Activated T-cell treated with anti-CD3 and anti-CD28 coated beads, Interleukin-2, amount 50 U/mL, for 72 hours (primary cell): ENCODE measurements at regions not wholly inside any gene's neighbourhood (a gene's known extent, or its start where the extent isn't known, plus 50 kb on each side); places are given as distances from the start of the nearest gene placed in this dataset.
"Not testable (repeated sequence)": the region's sequence is repeated elsewhere in the genome, so short reads cannot be mapped to it uniquely, and the experiment has no call there.

Source experiments
- ATAC-seq, 2 donors: fragments of 150-1000 bp; cut with Tn5 transposase; replicated peaks in 1 of 2; 2 replicates each; pipeline ENCODE4 v1.10.0; 2021; ENCODE audit warnings: moderate library complexity in 2 of 2, mild to moderate bottlenecking in 1 of 2
- DNase-seq, 2 donors: peaks; one replicate each; pipeline ENCODE4 v3.0.0; 2021 to 2022; ENCODE audit warnings: mixed read lengths in 1 of 2
- H3K27ac Mint-ChIP-seq: one replicate; pipeline ENCODE4 v1.8.0; 2022; ENCODE audit warnings: mild to moderate bottlenecking, moderate library complexity, mixed read lengths
- H3K27me3 Mint-ChIP-seq: one replicate; pipeline ENCODE4 v1.8.0; 2022; ENCODE audit warnings: low read depth, mixed read lengths
- H3K36me3 Mint-ChIP-seq, 2 donors: one replicate each; pipeline ENCODE4 v1.8.0; 2022; ENCODE audit warnings: mixed read lengths in 2 of 2, mild to moderate bottlenecking in 1 of 2; ENCODE audit not compliant: insufficient read depth in 2 of 2
- H3K4me1 Mint-ChIP-seq: one replicate; pipeline ENCODE4 v1.8.0; 2022; ENCODE audit warnings: low read depth, mixed read lengths
- H3K4me3 Mint-ChIP-seq, 2 donors: one replicate each; pipeline ENCODE4 v1.8.0; 2022; ENCODE audit warnings: mild to moderate bottlenecking in 2 of 2, mixed read lengths in 2 of 2, moderate library complexity in 2 of 2
- H3K9me3 Mint-ChIP-seq, 2 donors: one replicate each; pipeline ENCODE4 v1.8.0; 2022; ENCODE audit warnings: mixed read lengths in 2 of 2

GRCh38 chr5:145449794-145450193 lies 385.3 kb downstream of the PRELID2 start:
- no peak overlapping the region for H3K27ac Mint-ChIP-seq
- H3K4me1 Mint-ChIP-seq = no peaks in the 10 kb centered on the region
- DNase-seq = no peak
- no peak for ATAC-seq
- H3K27me3 Mint-ChIP-seq = no peaks in the 10 kb centered on the region
- H3K4me3 Mint-ChIP-seq = no peak overlapping the region
- no peaks in the 10 kb centered on the region for H3K36me3 Mint-ChIP-seq
- peaks cover 1 to 2% of the 10 kb centered on the region in 2 donors for H3K9me3 Mint-ChIP-seq

- H3K27me3 Mint-ChIP-seq, H3K36me3 Mint-ChIP-seq, H3K27ac Mint-ChIP-seq: not testable (repeated sequence)
These were observed 388.3 kb downstream of the PRELID2 start for GRCh38 chr5:145446875-145447274.

GRCh38 chr5:145446412-145446811 lies 388.7 kb downstream of the PRELID2 start:
- no peak overlapping the region for H3K4me3 Mint-ChIP-seq
- DNase-seq = no peak
- H3K27ac Mint-ChIP-seq = no peak overlapping the region
- no peaks in the 10 kb centered on the region for H3K4me1 Mint-ChIP-seq
- no peaks in the 10 kb centered on the region for H3K27me3 Mint-ChIP-seq
- H3K36me3 Mint-ChIP-seq = no peaks in the 10 kb centered on the region
- no peak for ATAC-seq
- peaks cover 0 to 1% of the 10 kb centered on the region in 2 donors for H3K9me3 Mint-ChIP-seq

More at GRCh38 chr5:145446875-145447274, 388.3 kb downstream of the PRELID2 start:
- ATAC-seq, H3K4me1 Mint-ChIP-seq, DNase-seq, H3K9me3 Mint-ChIP-seq, H3K4me3 Mint-ChIP-seq: not testable (repeated sequence)

GRCh38 chr5:145445027-145445426 lies 390.1 kb downstream of the PRELID2 start:
- no peaks in the 10 kb centered on the region for H3K4me1 Mint-ChIP-seq

GRCh38 chr5:145443964-145444363 lies 391.2 kb downstream of the PRELID2 start:
- Mint-ChIP-seq H3K4me1 (no peaks in the 10 kb centered on the region), H3K36me3 (no peaks in the 10 kb centered on the region), H3K27me3 (no peaks in the 10 kb centered on the region), H3K4me3 (no peak overlapping the region), H3K27ac (no peak overlapping the region), H3K9me3 (peaks cover 3 to 4% of the 10 kb centered on the region in 2 donors)
- ATAC-seq (no peak), DNase-seq (no peak)

More at GRCh38 chr5:145445027-145445426, 390.1 kb downstream of the PRELID2 start:
- H3K4me3 Mint-ChIP-seq = no peak overlapping the region
- no peak overlapping the region for H3K27ac Mint-ChIP-seq
- no peaks in the 10 kb centered on the region for H3K36me3 Mint-ChIP-seq
- H3K27me3 Mint-ChIP-seq = no peaks in the 10 kb centered on the region
- ATAC-seq = no peak
- H3K9me3 Mint-ChIP-seq = peaks cover 2 to 3% of the 10 kb centered on the region in 2 donors
- no peak for DNase-seq

- ATAC-seq = no peak
These were observed 391.8 kb downstream of the PRELID2 start for GRCh38 chr5:145443366-145443765.

GRCh38 chr5:145442661-145443060 lies 392.5 kb downstream of the PRELID2 start:
- H3K9me3 Mint-ChIP-seq, DNase-seq, H3K4me1 Mint-ChIP-seq, ATAC-seq, H3K36me3 Mint-ChIP-seq, H3K27ac Mint-ChIP-seq, H3K27me3 Mint-ChIP-seq, H3K4me3 Mint-ChIP-seq: not testable (repeated sequence)

More at GRCh38 chr5:145443366-145443765, 391.8 kb downstream of the PRELID2 start:
- Mint-ChIP-seq H3K9me3 (peaks cover 6 to 8% of the 10 kb centered on the region in 2 donors), H3K27me3 (no peaks in the 10 kb centered on the region), H3K4me1 (no peaks in the 10 kb centered on the region), H3K36me3 (no peaks in the 10 kb centered on the region), H3K4me3 (no peak overlapping the region), H3K27ac (no peak overlapping the region)
- no peak for DNase-seq

- peaks cover 8 to 12% of the 10 kb centered on the region in 2 donors for H3K9me3 Mint-ChIP-seq
- no peaks in the 10 kb centered on the region for H3K4me1 Mint-ChIP-seq
- no peaks in the 10 kb centered on the region for H3K27me3 Mint-ChIP-seq
- no peaks in the 10 kb centered on the region for H3K36me3 Mint-ChIP-seq
- no peak overlapping the region for H3K4me3 Mint-ChIP-seq
- no peak overlapping the region for H3K27ac Mint-ChIP-seq
- DNase-seq = no peak
- ATAC-seq = no peak
These were observed 393.9 kb downstream of the PRELID2 start for GRCh38 chr5:145441228-145441627.

GRCh38 chr5:145437627-145438026 lies 397.5 kb downstream of the PRELID2 start:
- ATAC-seq = no peak
- DNase-seq = no peak
- no peaks in the 10 kb centered on the region for H3K36me3 Mint-ChIP-seq

GRCh38 chr5:145433077-145433476 lies 402.1 kb downstream of the PRELID2 start:
- DNase-seq = no peak
- no peaks in the 10 kb centered on the region for H3K27me3 Mint-ChIP-seq
- ATAC-seq = no peak
- H3K27ac Mint-ChIP-seq = no peak overlapping the region
- no peaks in the 10 kb centered on the region for H3K4me1 Mint-ChIP-seq
- H3K4me3 Mint-ChIP-seq = no peak overlapping the region
- H3K36me3 Mint-ChIP-seq = no peaks in the 10 kb centered on the region
- H3K9me3 Mint-ChIP-seq = peaks cover 16 to 18% of the 10 kb centered on the region in 2 donors

More at GRCh38 chr5:145437627-145438026, 397.5 kb downstream of the PRELID2 start:
- Mint-ChIP-seq H3K4me1 (no peaks in the 10 kb centered on the region), H3K4me3 (no peak overlapping the region), H3K9me3 (peaks cover 13 to 14% of the 10 kb centered on the region in 2 donors), H3K27ac (no peak overlapping the region), H3K27me3 (no peaks in the 10 kb centered on the region)

- no peaks in the 10 kb centered on the region for H3K4me1 Mint-ChIP-seq
- peaks cover 13 to 18% of the 10 kb centered on the region in 2 donors for H3K9me3 Mint-ChIP-seq
- H3K36me3 Mint-ChIP-seq = no peaks in the 10 kb centered on the region
- no peaks in the 10 kb centered on the region for H3K27me3 Mint-ChIP-seq
- no peak for DNase-seq
- H3K4me3 Mint-ChIP-seq = no peak overlapping the region
- ATAC-seq = no peak
- no peak overlapping the region for H3K27ac Mint-ChIP-seq
These were observed 406.0 kb downstream of the PRELID2 start for GRCh38 chr5:145429170-145429569.

- ATAC-seq (no peak), DNase-seq (no peak)
- no peaks in the 10 kb centered on the region for H3K36me3 Mint-ChIP-seq
- no peaks in the 10 kb centered on the region for H3K4me1 Mint-ChIP-seq
- no peak overlapping the region for H3K27ac Mint-ChIP-seq
- no peaks in the 10 kb centered on the region for H3K27me3 Mint-ChIP-seq
- H3K9me3 Mint-ChIP-seq = peaks cover 7 to 26% of the 10 kb centered on the region in 2 donors
- no peak overlapping the region for H3K4me3 Mint-ChIP-seq
These were observed 427.1 kb downstream of the PRELID2 start for GRCh38 chr5:145408048-145408341.

- Mint-ChIP-seq H3K4me3 (no peak overlapping the region), H3K27ac (no peak overlapping the region), H3K4me1 (no peaks in the 10 kb centered on the region), H3K27me3 (no peaks in the 10 kb centered on the region), H3K9me3 (peaks cover 9 to 27% of the 10 kb centered on the region in 2 donors), H3K36me3 (no peaks in the 10 kb centered on the region)
- ATAC-seq (no peak), DNase-seq (no peak)
These were observed 427.7 kb downstream of the PRELID2 start for GRCh38 chr5:145407300-145408047.

- ATAC-seq = no peak
- Mint-ChIP-seq H3K4me3 (no peak overlapping the region), H3K27ac (no peak overlapping the region), H3K27me3 (no peaks in the 10 kb centered on the region), H3K9me3 (peaks cover 13 to 18% of the 10 kb centered on the region in 2 donors), H3K4me1 (no peaks in the 10 kb centered on the region), H3K36me3 (no peaks in the 10 kb centered on the region)
- DNase-seq = no peak
These were observed 431.1 kb downstream of the PRELID2 start for GRCh38 chr5:145403992-145404391.
